ENCODE measurements at regions not wholly inside any gene's neighbourhood (a gene's known extent, or its start where the extent isn't known, plus 50 kb on each side); places are given as distances from the start of the nearest gene placed in this dataset.

DNA sequence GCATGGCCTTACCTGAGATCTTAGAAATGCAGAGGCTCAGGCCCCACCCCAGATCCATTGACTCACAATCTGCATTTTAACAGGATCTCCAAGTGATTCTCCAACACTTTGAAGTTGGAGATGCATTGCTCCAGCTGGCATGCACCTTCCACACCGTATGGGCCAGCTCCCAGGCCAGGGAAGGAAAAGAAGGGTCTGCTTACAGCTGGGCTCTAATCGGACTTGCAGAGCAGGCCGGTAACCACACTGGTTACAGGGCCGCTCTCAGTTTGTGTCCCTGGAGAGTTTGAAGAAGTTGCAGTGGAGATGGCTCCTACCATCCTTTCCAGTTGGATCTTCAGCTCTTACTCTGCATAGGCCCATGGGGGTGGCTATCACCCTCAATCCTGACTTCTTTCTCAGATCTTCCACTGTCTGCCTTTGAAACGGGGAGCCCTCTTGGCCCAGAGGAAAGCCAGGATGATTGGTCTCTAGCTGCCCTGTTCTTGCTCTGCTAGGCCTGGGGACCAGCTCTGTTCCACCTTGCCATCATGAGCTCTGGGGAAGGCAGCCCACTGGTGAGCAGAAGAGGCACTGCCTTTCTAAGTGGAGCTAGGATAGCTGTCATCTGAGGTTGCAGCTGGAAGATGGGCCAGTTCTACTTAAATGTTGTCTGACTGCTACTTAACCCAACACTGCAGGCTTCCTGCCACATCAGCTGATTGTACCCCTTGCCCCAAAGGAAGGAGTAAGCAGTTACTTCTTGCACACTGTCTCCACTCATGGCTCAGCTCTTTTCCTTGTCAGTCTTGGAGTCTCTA is 105.6 kb upstream of the NAV2 start:
- TF ChIP-seq, protein P1, sequence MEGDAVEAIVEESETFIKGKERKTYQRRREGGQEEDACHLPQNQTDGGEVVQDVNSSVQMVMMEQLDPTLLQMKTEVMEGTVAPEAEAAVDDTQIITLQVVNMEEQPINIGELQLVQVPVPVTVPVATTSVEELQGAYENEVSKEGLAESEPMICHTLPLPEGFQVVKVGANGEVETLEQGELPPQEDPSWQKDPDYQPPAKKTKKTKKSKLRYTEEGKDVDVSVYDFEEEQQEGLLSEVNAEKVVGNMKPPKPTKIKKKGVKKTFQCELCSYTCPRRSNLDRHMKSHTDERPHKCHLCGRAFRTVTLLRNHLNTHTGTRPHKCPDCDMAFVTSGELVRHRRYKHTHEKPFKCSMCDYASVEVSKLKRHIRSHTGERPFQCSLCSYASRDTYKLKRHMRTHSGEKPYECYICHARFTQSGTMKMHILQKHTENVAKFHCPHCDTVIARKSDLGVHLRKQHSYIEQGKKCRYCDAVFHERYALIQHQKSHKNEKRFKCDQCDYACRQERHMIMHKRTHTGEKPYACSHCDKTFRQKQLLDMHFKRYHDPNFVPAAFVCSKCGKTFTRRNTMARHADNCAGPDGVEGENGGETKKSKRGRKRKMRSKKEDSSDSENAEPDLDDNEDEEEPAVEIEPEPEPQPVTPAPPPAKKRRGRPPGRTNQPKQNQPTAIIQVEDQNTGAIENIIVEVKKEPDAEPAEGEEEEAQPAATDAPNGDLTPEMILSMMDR (IDR thresholded peaks at IDR 0.05) = no peak
- ATAC-seq = no peak

DNA sequence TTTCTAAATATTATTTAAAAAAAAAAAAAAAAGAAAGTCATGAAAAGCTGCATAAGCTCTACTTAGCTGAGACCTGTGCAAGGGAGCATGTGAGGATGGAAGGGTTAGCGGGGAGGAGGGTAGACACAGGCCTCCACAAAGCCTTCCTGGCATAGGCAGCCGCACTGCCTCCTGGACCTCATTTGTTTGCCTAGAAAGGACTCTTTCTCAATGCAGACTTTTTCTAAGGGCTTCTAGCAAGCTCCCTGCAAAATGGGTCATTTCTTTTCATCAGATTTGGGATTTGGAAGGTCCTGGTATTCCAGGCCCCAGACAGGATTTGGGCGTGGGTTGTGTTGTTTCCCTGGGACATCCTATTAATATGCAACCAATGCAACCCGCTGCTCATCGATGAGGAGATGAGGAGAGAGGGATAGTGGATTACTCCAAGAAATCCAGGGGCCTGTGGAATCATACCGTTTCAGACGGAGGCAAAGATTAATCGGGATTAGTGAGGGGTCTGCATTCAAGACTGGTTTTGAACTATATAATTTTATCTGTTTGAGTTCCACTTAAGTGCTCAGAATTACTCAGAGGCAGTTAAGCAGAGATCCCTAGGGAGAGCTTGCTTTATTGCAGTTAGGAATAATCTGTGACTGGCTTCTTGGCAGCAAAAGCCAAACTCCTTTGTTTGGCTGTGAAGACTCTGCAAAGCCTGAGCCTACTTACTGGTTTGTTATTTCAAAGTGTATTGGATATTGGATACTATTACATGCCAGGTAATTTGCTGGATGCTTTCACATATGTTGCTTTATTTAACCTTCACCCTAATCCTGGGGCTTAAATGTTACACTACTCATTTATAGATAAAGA is 106.9 kb upstream of the NAV2 start:
- TF ChIP-seq, protein P1 (IDR thresholded peaks at IDR 0.05) = no peak
- WGBS, 2 donors = 67 to 69% methylated on average over 8 of the region's 8 CpGs
- ATAC-seq (peak; percentile 58 to 82 (median 72)), DNase-seq (peak in 1 of 2 donors; percentile 31)
- Histone ChIP-seq H3K9me3 (no peaks in the 10 kb centered on the region), H3K36me3 (no peaks in the 10 kb centered on the region), H3K4me1 (peaks cover 0 to 40% (median 13%) of the 10 kb centered on the region in 9 donors), H3K27ac (no peak overlapping the region), H3K27me3 (no peaks in the 10 kb centered on the region), H3K4me3 (no peak overlapping the region)
- intact Hi-C loops (cut with DNase I) = no loop called here

More for the DNA sequence above, 105.6 kb upstream of the NAV2 start:
- intact Hi-C loops (cut with DNase I) = no loop called here
- Histone ChIP-seq H3K4me1 (peaks cover 0 to 40% (median 13%) of the 10 kb centered on the region in 9 donors), H3K4me3 (no peak overlapping the region), H3K36me3 (no peaks in the 10 kb centered on the region), H3K27ac (no peak overlapping the region), H3K9me3 (peaks cover 0 to 6% (median 0%) of the 10 kb centered on the region in 11 donors), H3K27me3 (no peaks in the 10 kb centered on the region)
- DNase-seq = no peak
- WGBS, 2 donors = 94 to 96% methylated on average over 5 of the region's 5 CpGs

DNA sequence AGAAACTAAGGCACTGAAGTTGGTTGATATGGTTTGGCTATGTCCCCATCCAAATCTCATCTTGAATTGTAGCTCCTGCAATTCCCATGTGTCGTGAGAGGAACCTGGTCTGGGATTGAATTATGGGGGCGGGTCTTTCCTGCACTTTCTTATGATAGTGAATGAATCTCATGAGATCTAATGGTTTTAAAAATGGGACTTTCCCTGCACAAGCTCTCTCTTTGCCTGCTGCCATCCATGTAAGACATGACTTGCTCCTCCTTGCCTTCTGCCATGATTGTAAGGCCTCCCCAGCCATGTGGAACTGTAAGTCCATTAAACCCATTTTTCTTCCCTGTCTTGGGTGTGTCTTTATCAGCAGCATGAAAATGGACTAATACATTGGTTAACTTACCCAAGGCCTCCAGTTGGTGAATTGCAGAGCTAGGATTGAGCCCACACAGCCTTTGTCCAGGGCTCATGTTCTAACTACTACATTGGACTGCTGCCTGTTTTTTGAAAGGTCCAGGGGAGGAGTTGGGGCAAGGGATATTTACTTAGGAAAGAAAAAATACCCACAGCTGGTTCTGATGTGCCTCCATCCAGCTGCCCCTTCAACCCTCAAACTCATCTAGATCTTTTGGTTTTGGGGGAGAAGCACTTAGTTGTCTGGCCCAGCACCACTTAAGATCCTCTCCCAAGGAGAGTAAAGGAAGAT is 107.8 kb upstream of the NAV2 start:
- TF ChIP-seq, protein P1 (IDR thresholded peaks at IDR 0.05) = no peak
- H3K4me1 ChIP-seq = peaks cover 0 to 40% (median 13%) of the 10 kb centered on the region in 9 donors
- H3K9me3 ChIP-seq = no peaks in the 10 kb centered on the region
- 98 to 99% methylated on average over 2 of the region's 2 CpGs for WGBS, 2 donors
- no peak overlapping the region for H3K4me3 ChIP-seq
- no peaks in the 10 kb centered on the region for H3K27me3 ChIP-seq
- intact Hi-C loops (cut with DNase I) = no loop called here
- H3K27ac ChIP-seq = no peak overlapping the region
- ATAC-seq (no peak), DNase-seq (no peak)
- no peaks in the 10 kb centered on the region for H3K36me3 ChIP-seq

DNA sequence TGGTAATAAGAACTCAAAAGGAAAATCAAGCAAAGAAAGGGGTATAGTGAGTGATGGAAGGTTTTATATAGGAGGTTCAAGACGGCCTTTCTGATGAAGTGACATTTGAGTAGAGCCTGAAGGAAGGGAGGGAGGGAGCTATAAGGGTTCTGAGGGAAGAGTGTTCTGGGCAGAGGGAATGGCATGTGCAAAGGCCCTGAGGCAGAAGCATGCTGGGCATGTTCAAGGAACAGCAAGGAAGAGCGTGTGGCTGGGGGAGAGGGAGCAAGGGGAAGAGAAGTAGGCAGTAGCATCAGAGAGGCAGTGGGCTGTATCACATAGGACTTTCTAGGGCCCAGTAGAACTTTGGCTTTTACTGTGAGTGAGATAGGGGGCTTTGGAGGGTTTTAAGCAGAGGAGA is 108.9 kb upstream of the NAV2 start:
- ATAC-seq = no peak
- H3K9me3 ChIP-seq = no peaks in the 10 kb centered on the region
- peaks cover 0 to 38% (median 17%) of the 10 kb centered on the region in 9 donors for H3K4me1 ChIP-seq
- no peaks in the 10 kb centered on the region for H3K27me3 ChIP-seq
- no peak overlapping the region for H3K27ac ChIP-seq
- DNase-seq = no peak
- TF ChIP-seq, protein P1 (IDR thresholded peaks at IDR 0.05) = no peak
- H3K36me3 ChIP-seq = no peaks in the 10 kb centered on the region
- H3K4me3 ChIP-seq = no peak overlapping the region
- 93 to 96% methylated on average over 2 of the region's 2 CpGs for WGBS, 2 donors
- intact Hi-C loops (cut with DNase I) = no loop called here

Measured in heart right ventricle (tissue), 16 donors.